ENCODE measurements at regions not wholly inside any gene's neighbourhood (a gene's known extent, or its start where the extent isn't known, plus 50 kb on each side); places are given as distances from the start of the nearest gene placed in this dataset.

DNA sequence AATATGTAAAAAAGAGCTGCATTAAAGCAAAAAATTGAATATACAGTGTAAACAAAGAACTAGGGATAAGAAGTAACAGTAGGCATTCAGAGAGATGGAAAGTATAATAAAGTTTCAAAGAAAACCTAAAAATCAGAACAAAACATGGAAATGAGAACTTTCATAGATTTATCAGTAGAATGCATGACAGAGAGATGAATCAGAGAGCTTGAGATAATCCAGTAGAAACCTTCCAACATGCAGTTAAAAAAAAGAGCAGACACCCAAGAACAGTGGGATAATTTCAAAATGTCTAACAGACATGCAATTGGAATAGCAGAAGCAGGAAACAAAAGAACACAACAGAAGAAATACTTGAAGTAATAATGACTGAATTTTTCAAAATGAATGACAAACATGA, 1384.2 kb downstream of the CDH11 start:
- Histone ChIP-seq H3K36me3 (ENCODE audit: insufficient read depth, low read length) (no peaks in the 10 kb centered on the region), H3K4me3 (ENCODE audit: low read length in 2 of 2) (no peak overlapping the region), H3K27me3 (ENCODE audit: insufficient read depth, low read length) (no peaks in the 10 kb centered on the region), H3K4me1 (ENCODE audit: insufficient read depth, low read length) (no peaks in the 10 kb centered on the region), H3K27ac (ENCODE audit: low read depth, low read length) (no peak overlapping the region), H3K9me3 (ENCODE audit: control insufficient read depth in 1 of 2, low read length in 2 of 2) (no peaks in the 10 kb centered on the region)
- Mint-ChIP-seq H3K36me3 (no peaks in the 10 kb centered on the region), H3K9me3 (peaks cover 0 to 36% (median 21%) of the 10 kb centered on the region in 8 donors), H3K4me1 (no peaks in the 10 kb centered on the region), H3K27me3 (no peaks in the 10 kb centered on the region), H3K27ac (no peak overlapping the region), H3K4me3 (no peak overlapping the region)
- POLR2A ChIA-PET (ENCODE audit: partially characterized antibody) = no interaction called here
- CTCF ChIA-PET (ENCODE audit: partially characterized antibody) = no interaction called here
- intact Hi-C loops (cut with micrococcal nuclease) = no loop called here
- no peak for DNase-seq

DNA sequence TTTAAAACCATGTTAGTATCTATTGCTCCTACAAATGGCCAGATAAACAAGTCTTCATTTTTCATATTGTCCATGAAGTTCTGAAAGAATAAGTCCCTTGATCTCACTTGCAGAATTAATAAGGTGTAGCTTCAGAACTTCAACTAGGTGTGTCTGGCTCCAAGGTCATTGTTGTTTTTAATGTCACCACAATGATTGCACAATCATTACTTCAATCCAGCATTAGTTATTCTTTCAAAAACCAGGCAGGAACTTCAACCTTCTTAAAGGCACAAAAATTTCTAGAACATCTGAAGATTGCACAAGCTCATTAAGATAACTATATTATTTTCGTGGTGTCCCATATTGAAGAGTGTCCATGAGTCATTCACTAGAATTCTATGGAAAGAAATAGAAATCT, 1386.4 kb downstream of the CDH11 start:
- intact Hi-C loops (cut with micrococcal nuclease) = no loop called here
- CTCF ChIA-PET (ENCODE audit: partially characterized antibody) = no interaction called here
- Mint-ChIP-seq H3K9me3 (peaks cover 0 to 36% (median 21%) of the 10 kb centered on the region in 8 donors), H3K27me3 (no peaks in the 10 kb centered on the region), H3K4me1 (no peaks in the 10 kb centered on the region), H3K36me3 (no peaks in the 10 kb centered on the region), H3K27ac (no peak overlapping the region), H3K4me3 (no peak overlapping the region)
- H3K27me3 ChIP-seq (ENCODE audit: insufficient read depth, low read length) = no peaks in the 10 kb centered on the region
- no peak for DNase-seq
- no peaks in the 10 kb centered on the region for H3K36me3 ChIP-seq (ENCODE audit: insufficient read depth, low read length)
- H3K9me3 ChIP-seq (ENCODE audit: control insufficient read depth in 1 of 2, low read length in 2 of 2) = no peaks in the 10 kb centered on the region
- POLR2A ChIA-PET (ENCODE audit: partially characterized antibody) = no interaction called here
- no peak overlapping the region for H3K27ac ChIP-seq (ENCODE audit: low read depth, low read length)
- H3K4me3 ChIP-seq (ENCODE audit: low read length in 2 of 2) = no peak overlapping the region
- H3K4me1 ChIP-seq (ENCODE audit: insufficient read depth, low read length) = no peaks in the 10 kb centered on the region

DNA sequence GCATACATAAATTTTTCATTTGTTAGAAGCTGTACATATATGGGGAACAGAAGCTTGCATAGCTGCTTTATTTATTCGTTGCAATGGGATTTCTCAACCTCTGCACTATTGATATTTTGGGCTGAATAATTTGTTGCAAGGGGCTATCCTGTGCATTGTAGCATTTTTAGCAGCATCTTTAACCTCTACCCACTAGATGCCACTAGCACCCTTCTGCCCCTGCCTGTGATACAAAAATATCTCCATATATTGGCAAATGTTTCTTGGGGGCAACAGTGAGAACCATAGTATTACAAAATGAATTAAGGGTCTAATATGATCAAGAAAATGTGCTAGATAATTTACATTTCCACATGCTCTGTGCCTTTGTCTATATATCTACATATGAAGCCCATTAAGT, 1401.0 kb downstream of the CDH11 start:
- no peak for DNase-seq
- Histone ChIP-seq H3K27ac (ENCODE audit: low read depth, low read length) (no peak overlapping the region), H3K9me3 (ENCODE audit: control insufficient read depth in 1 of 2, low read length in 2 of 2) (no peaks in the 10 kb centered on the region), H3K4me1 (ENCODE audit: insufficient read depth, low read length) (no peaks in the 10 kb centered on the region), H3K4me3 (ENCODE audit: low read length in 2 of 2) (no peak overlapping the region), H3K36me3 (ENCODE audit: insufficient read depth, low read length) (no peaks in the 10 kb centered on the region), H3K27me3 (ENCODE audit: insufficient read depth, low read length) (no peaks in the 10 kb centered on the region)
- Mint-ChIP-seq H3K27me3 (no peaks in the 10 kb centered on the region), H3K4me3 (no peak overlapping the region), H3K36me3 (no peaks in the 10 kb centered on the region), H3K9me3 (peaks cover 0 to 49% (median 22%) of the 10 kb centered on the region in 8 donors), H3K4me1 (no peaks in the 10 kb centered on the region), H3K27ac (no peak overlapping the region)
- CTCF ChIA-PET (ENCODE audit: partially characterized antibody) = no interaction called here
- intact Hi-C loops (cut with micrococcal nuclease) = no loop called here
- POLR2A ChIA-PET (ENCODE audit: partially characterized antibody) = no interaction called here

DNA sequence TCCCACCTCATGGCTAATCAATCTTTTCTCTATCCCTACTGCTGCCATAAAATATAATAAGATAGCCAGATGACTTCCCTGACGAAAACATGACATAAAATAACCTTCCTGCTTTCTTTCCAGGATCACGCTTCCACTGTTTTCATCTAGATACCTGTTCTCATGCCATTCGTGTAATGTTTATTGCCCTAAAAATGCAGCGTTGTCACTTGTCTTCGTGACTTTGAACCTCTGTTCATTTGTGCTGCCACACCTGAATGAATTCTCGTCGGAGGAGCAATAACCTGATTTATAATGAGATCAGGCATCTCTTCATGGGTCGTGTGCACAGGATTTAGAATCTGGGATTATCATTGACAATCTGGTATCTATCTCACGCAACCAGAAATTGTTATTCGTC, 1401.9 kb downstream of the CDH11 start:
- H3K27ac Mint-ChIP-seq = no peak overlapping the region
- DNase-seq = no peak
- no peak overlapping the region for H3K4me3 Mint-ChIP-seq
- no peaks in the 10 kb centered on the region for H3K27me3 Mint-ChIP-seq
- POLR2A ChIA-PET (ENCODE audit: partially characterized antibody) = no interaction called here
- intact Hi-C loops (cut with micrococcal nuclease) = no loop called here
- Histone ChIP-seq H3K36me3 (ENCODE audit: insufficient read depth, low read length) (no peaks in the 10 kb centered on the region), H3K9me3 (ENCODE audit: control insufficient read depth in 1 of 2, low read length in 2 of 2) (no peaks in the 10 kb centered on the region), H3K4me3 (ENCODE audit: low read length in 2 of 2) (no peak overlapping the region), H3K27me3 (ENCODE audit: insufficient read depth, low read length) (no peaks in the 10 kb centered on the region), H3K4me1 (ENCODE audit: insufficient read depth, low read length) (no peaks in the 10 kb centered on the region), H3K27ac (ENCODE audit: low read depth, low read length) (no peak overlapping the region)
- CTCF ChIA-PET (ENCODE audit: partially characterized antibody) = no interaction called here
- peaks cover 0 to 4% (median 0%) of the 10 kb centered on the region in 4 donors for H3K4me1 Mint-ChIP-seq
- H3K36me3 Mint-ChIP-seq = no peaks in the 10 kb centered on the region
- H3K9me3 Mint-ChIP-seq = peaks cover 3 to 53% (median 26%) of the 10 kb centered on the region in 8 donors

DNA sequence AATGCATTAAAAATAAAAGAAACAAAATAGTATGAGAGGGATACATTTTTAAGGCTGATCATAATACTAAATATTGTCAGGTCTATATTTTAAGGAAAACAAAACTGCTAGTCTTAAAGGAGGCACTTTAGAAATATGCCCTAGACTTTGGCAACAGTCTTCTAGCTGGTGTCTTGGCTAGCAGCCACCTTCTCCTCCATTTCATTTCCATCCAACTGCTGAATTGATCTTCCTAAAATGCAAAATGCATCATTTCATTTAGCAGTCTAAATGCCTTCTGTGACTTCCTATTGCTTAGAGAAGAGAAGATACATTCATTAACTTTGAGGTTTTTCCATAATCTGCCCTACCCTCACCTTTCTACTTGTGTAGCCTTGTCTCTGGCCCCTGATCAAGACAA, 1404.1 kb downstream of the CDH11 start:
- Mint-ChIP-seq H3K27ac (no peak overlapping the region), H3K4me3 (no peak overlapping the region), H3K4me1 (peaks cover 0 to 4% (median 0%) of the 10 kb centered on the region in 4 donors), H3K36me3 (no peaks in the 10 kb centered on the region), H3K9me3 (peaks cover 3 to 42% (median 20%) of the 10 kb centered on the region in 8 donors), H3K27me3 (no peaks in the 10 kb centered on the region)
- ChIA-PET POLR2A (ENCODE audit: partially characterized antibody) (no interaction called here), CTCF (ENCODE audit: partially characterized antibody) (no interaction called here)
- Histone ChIP-seq H3K9me3 (ENCODE audit: control insufficient read depth in 1 of 2, low read length in 2 of 2) (no peaks in the 10 kb centered on the region), H3K36me3 (ENCODE audit: insufficient read depth, low read length) (no peaks in the 10 kb centered on the region), H3K4me1 (ENCODE audit: insufficient read depth, low read length) (no peaks in the 10 kb centered on the region), H3K4me3 (ENCODE audit: low read length in 2 of 2) (no peak overlapping the region), H3K27me3 (ENCODE audit: insufficient read depth, low read length) (no peaks in the 10 kb centered on the region), H3K27ac (ENCODE audit: low read depth, low read length) (no peak overlapping the region)
- DNase-seq = no peak
- intact Hi-C loops (cut with micrococcal nuclease) = no loop called here

DNA sequence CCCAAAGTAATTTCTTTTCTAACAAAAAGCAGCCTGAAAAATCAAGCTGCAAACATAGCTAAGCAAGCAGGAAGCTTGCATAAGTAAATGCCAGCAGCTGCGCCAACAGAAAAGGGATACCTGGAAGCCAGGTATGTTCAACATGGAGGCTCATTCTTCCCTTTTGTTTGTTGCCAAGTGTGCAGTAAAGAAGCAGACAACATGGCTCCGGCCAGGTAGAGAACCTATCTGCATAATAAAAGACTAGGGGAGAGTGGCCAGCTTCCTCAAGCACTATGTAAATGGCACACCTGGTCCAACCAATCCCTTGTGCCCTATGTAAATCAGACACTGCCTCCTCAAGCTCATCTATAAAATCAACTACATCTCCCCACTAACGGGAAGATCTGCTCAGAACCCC, 1407.0 kb downstream of the CDH11 start:
- H3K27me3 ChIP-seq (ENCODE audit: insufficient read depth, low read length) = no peaks in the 10 kb centered on the region
- intact Hi-C loops (cut with micrococcal nuclease) = no loop called here
- POLR2A ChIA-PET (ENCODE audit: partially characterized antibody) = no interaction called here
- no peaks in the 10 kb centered on the region for H3K36me3 Mint-ChIP-seq
- H3K4me3 ChIP-seq (ENCODE audit: low read length in 2 of 2) = no peak overlapping the region
- no peaks in the 10 kb centered on the region for H3K27me3 Mint-ChIP-seq
- no peak overlapping the region for H3K4me3 Mint-ChIP-seq
- no peaks in the 10 kb centered on the region for H3K4me1 ChIP-seq (ENCODE audit: insufficient read depth, low read length)
- H3K27ac ChIP-seq (ENCODE audit: low read depth, low read length) = no peak overlapping the region
- no peak overlapping the region for H3K27ac Mint-ChIP-seq
- no peaks in the 10 kb centered on the region for H3K36me3 ChIP-seq (ENCODE audit: insufficient read depth, low read length)
- H3K4me1 Mint-ChIP-seq = peaks cover 0 to 4% (median 0%) of the 10 kb centered on the region in 4 donors
- H3K9me3 ChIP-seq (ENCODE audit: control insufficient read depth in 1 of 2, low read length in 2 of 2) = no peaks in the 10 kb centered on the region
- peaks cover 3 to 32% (median 19%) of the 10 kb centered on the region in 8 donors for H3K9me3 Mint-ChIP-seq
- CTCF ChIA-PET (ENCODE audit: partially characterized antibody) = no interaction called here
- no peak for DNase-seq

DNA sequence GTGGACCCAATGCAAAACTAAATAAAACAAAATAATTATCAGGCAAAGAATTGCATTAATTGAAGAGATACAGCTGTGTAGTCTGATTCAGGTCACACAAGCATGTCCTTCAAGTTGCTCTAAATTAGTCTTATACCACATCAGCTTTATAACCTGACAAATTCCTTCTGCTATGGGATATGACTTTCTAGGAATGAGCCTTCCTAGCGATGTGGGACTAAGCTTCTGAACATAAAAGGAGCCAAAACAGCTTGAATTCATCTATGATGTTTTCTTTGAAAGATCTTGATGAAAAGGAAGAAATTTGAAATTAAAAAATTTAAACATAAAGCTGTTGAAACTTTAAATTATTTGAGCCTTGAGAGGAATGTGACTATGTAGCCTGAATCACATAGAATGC, 1409.1 kb downstream of the CDH11 start:
- no peaks in the 10 kb centered on the region for H3K27me3 Mint-ChIP-seq
- no peak overlapping the region for H3K4me3 Mint-ChIP-seq
- Histone ChIP-seq H3K36me3 (ENCODE audit: insufficient read depth, low read length) (no peaks in the 10 kb centered on the region), H3K27ac (ENCODE audit: low read depth, low read length) (no peak overlapping the region), H3K27me3 (ENCODE audit: insufficient read depth, low read length) (no peaks in the 10 kb centered on the region), H3K9me3 (ENCODE audit: control insufficient read depth in 1 of 2, low read length in 2 of 2) (no peaks in the 10 kb centered on the region), H3K4me3 (ENCODE audit: low read length in 2 of 2) (no peak overlapping the region), H3K4me1 (ENCODE audit: insufficient read depth, low read length) (no peaks in the 10 kb centered on the region)
- ChIA-PET POLR2A (ENCODE audit: partially characterized antibody) (no interaction called here), CTCF (ENCODE audit: partially characterized antibody) (no interaction called here)
- H3K36me3 Mint-ChIP-seq = no peaks in the 10 kb centered on the region
- H3K27ac Mint-ChIP-seq = no peak overlapping the region
- no peak for DNase-seq
- H3K9me3 Mint-ChIP-seq = peaks cover 4 to 32% (median 15%) of the 10 kb centered on the region in 8 donors
- peaks cover 0 to 4% (median 0%) of the 10 kb centered on the region in 4 donors for H3K4me1 Mint-ChIP-seq
- intact Hi-C loops (cut with micrococcal nuclease) = no loop called here

DNA sequence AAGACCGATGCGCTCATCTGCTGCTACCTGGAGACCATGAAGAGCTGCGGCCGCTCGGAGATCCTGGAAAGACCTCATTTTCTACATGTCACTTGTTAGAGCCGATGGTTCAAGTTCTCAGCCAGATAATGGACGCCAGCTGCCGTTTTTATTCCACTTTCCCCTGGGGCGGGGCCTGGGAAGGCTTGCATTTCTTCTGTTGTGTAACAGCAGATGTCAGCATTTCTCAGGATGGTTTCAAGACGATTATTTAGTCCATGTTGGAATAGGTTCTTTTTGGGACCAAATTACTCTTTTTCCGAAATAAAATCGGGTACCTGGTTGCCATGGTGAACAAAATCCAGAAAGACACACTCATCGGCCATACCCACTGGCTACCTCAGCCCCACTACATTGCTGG, 1418.3 kb downstream of the CDH11 start:
- no peak overlapping the region for H3K27ac Mint-ChIP-seq
- H3K4me1 Mint-ChIP-seq = no peaks in the 10 kb centered on the region
- Histone ChIP-seq H3K27ac (ENCODE audit: low read depth, low read length) (no peak overlapping the region), H3K4me3 (ENCODE audit: low read length in 2 of 2) (no peak overlapping the region), H3K27me3 (ENCODE audit: insufficient read depth, low read length) (no peaks in the 10 kb centered on the region), H3K36me3 (ENCODE audit: insufficient read depth, low read length) (no peaks in the 10 kb centered on the region), H3K4me1 (ENCODE audit: insufficient read depth, low read length) (no peaks in the 10 kb centered on the region), H3K9me3 (ENCODE audit: control insufficient read depth in 1 of 2, low read length in 2 of 2) (no peaks in the 10 kb centered on the region)
- CTCF ChIA-PET (ENCODE audit: partially characterized antibody) = no interaction called here
- no peaks in the 10 kb centered on the region for H3K36me3 Mint-ChIP-seq
- intact Hi-C loops (cut with micrococcal nuclease) = no loop called here
- no peak overlapping the region for H3K4me3 Mint-ChIP-seq
- POLR2A ChIA-PET (ENCODE audit: partially characterized antibody) = no interaction called here
- H3K9me3 Mint-ChIP-seq = peaks cover 2 to 52% (median 35%) of the 10 kb centered on the region in 8 donors
- DNase-seq = no peak
- no peaks in the 10 kb centered on the region for H3K27me3 Mint-ChIP-seq
